Hepatocyte (in vitro differentiated cells): ENCODE measurements at regions not wholly inside any gene's neighbourhood (a gene's known extent, or its start where the extent isn't known, plus 50 kb on each side); places are given as distances from the start of the nearest gene placed in this dataset.

ENCODE experiments used
- CTCF ChIP-seq: fragments of 200-600 bp; sonication (generic); IDR thresholded peaks from 2 replicates; pipeline ENCODE4 v1.5.1; 2016; ENCODE audit warnings: antibody characterized with exemption, mild to moderate bottlenecking; ENCODE audit not compliant: poor library complexity
- EZH2 ChIP-seq: fragments of 200-600 bp; sonication (generic); IDR thresholded peaks from 2 replicates; pipeline ENCODE4 v1.6.1; 2016; ENCODE audit warnings: antibody characterized with exemption, mild to moderate bottlenecking, borderline replicate concordance
- EZH2phosphoT487 ChIP-seq: fragments of 200-600 bp; sonication (generic); IDR thresholded peaks from one replicate; pipeline ENCODE4 v1.6.1; 2018; ENCODE audit warnings: antibody characterized with exemption, mild to moderate bottlenecking, low read depth, moderate library complexity; ENCODE audit not compliant: unreplicated experiment, severe bottlenecking

- TF ChIP-seq CTCF (no peak), EZH2 (no peak), EZH2phosphoT487 (no peak)
Observed at GRCh38 chr16:77657016-77657415, 65.3 kb upstream of the NUDT7 start.
